ENCODE measurements at regions not wholly inside any gene's neighbourhood (a gene's known extent, or its start where the extent isn't known, plus 50 kb on each side); places are given as distances from the start of the nearest gene placed in this dataset.

- TF ChIP-seq POLR2AphosphoS5 (IDR thresholded peaks at IDR 0.05; ENCODE audit: low read depth, low read length) (no peak), POLR2A (IDR thresholded peaks at IDR 0.05; ENCODE audit: low read depth, low read length) (no peak), TAF1 (IDR thresholded peaks at IDR 0.05; ENCODE audit: borderline replicate concordance, low read depth, low read length) (no peak)
Measured at GRCh38 chr2:185128996-185129395, 530.7 kb downstream of the ZNF804A start.

All from GM12892 (cell line).